ENCODE measurements at regions not wholly inside any gene's neighbourhood (a gene's known extent, or its start where the extent isn't known, plus 50 kb on each side); places are given as distances from the start of the nearest gene placed in this dataset.
"Not testable (repeated sequence)": the region's sequence is repeated elsewhere in the genome, so short reads cannot be mapped to it uniquely, and the experiment has no call there.

DNA sequence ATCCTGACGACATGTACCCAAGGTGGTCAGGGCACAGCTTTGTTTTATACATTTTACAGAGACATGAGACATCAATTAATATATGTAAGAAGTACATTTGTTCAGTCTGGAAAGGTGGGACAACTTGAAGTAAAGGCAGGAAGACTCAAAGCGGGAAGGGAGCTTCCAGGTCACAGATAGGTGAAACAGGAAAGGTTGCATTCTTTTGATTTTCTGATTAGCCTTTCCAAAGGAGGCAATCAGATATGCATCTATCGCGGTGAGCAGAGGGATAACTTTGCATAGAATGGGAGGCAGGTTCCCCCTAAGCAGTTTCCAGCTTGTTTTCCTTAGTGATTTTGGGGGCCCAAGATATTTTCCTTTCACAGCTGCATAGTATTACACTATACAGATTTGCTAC is 358.4 kb downstream of the GLUD2 start:
- H3K36me3 ChIP-seq (ENCODE audit: control insufficient read depth, low read length) = no peaks in the 10 kb centered on the region
- H3K4me3 ChIP-seq (ENCODE audit: low read length) = no peak overlapping the region
- no peak overlapping the region for H3K4me2 ChIP-seq (ENCODE audit: low read length)
- TF ChIP-seq CTCF (IDR thresholded peaks at IDR 0.05; ENCODE audit: low read depth, low read length, poor library complexity, severe bottlenecking) = no peak
- no peak for TF ChIP-seq EZH2phosphoT487 (IDR thresholded peaks at IDR 0.05; ENCODE audit: borderline replicate concordance, low read length)
- no peaks in the 10 kb centered on the region for H3K27me3 ChIP-seq (ENCODE audit: control insufficient read depth, low read length)
- no peaks in the 10 kb centered on the region for H4K20me1 ChIP-seq (ENCODE audit: control insufficient read depth, insufficient read depth, low read depth, low read length)
- no peak overlapping the region for H3K27ac ChIP-seq (ENCODE audit: low read depth, low read length)
- H3K9me2 ChIP-seq (replicated peaks; ENCODE audit: control insufficient read depth, low read length) = no peaks in the 10 kb centered on the region
- no peaks in the 10 kb centered on the region for H3K4me1 ChIP-seq (ENCODE audit: control insufficient read depth, low read length)
- no peaks in the 10 kb centered on the region for H3K9me3 ChIP-seq (ENCODE audit: control insufficient read depth, insufficient read depth, low read length)
- no peaks in the 10 kb centered on the region for H3F3A ChIP-seq (ENCODE audit: control insufficient read depth, insufficient read depth)
- no peaks in the 10 kb centered on the region for H3K79me2 ChIP-seq (ENCODE audit: control insufficient read depth, low read length)

- no peak for TF ChIP-seq CTCF (IDR thresholded peaks at IDR 0.05; ENCODE audit: low read depth, low read length, poor library complexity, severe bottlenecking)
- TF ChIP-seq EZH2phosphoT487 (IDR thresholded peaks at IDR 0.05; ENCODE audit: borderline replicate concordance, low read length) = no peak
- H3K27ac ChIP-seq (ENCODE audit: low read depth, low read length) = no peak overlapping the region
- no peaks in the 10 kb centered on the region for H3K9me3 ChIP-seq (ENCODE audit: control insufficient read depth, insufficient read depth, low read length)
- H3K36me3 ChIP-seq (ENCODE audit: control insufficient read depth, low read length) = no peaks in the 10 kb centered on the region
- H3K4me3 ChIP-seq (ENCODE audit: low read length) = no peak overlapping the region
- H3F3A ChIP-seq (ENCODE audit: control insufficient read depth, insufficient read depth) = no peaks in the 10 kb centered on the region
- H3K79me2 ChIP-seq (ENCODE audit: control insufficient read depth, low read length) = no peaks in the 10 kb centered on the region
- H3K27me3 ChIP-seq (ENCODE audit: control insufficient read depth, low read length) = no peaks in the 10 kb centered on the region
- H3K4me1 ChIP-seq (ENCODE audit: control insufficient read depth, low read length) = peaks cover 10% of the 10 kb centered on the region
- H3K4me2 ChIP-seq (ENCODE audit: low read length) = no peak overlapping the region
- no peaks in the 10 kb centered on the region for H4K20me1 ChIP-seq (ENCODE audit: control insufficient read depth, insufficient read depth, low read depth, low read length)
- H3K9me2 ChIP-seq (replicated peaks; ENCODE audit: control insufficient read depth, low read length) = no peaks in the 10 kb centered on the region
Observed at GRCh38 chrX:121407627-121408026, 360.2 kb downstream of the GLUD2 start.

DNA sequence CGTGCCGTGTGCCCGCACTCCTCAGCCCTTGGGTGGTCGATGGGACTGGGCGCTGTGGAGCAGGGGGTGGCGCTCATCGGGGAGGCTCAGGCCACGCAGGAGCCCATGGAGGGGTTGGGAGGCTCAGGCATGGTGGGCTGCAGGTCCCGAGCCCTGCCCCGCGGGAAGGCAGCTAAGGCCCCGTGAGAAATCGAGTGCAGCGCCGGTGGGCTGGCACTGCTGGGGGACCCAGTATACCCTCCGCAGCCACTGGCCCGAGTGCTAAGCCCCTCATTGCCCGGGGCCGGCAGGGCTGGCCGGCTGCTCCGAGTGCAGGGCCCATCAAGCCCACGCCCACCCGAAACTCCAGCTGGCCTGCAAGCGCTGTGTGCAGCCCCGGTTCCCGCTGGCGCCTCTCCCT is 384.1 kb downstream of the GLUD2 start:
- not testable (repeated sequence) for H3K4me2 ChIP-seq (ENCODE audit: low read length); H4K20me1 ChIP-seq (ENCODE audit: control insufficient read depth, insufficient read depth, low read depth, low read length); H3K27ac ChIP-seq (ENCODE audit: low read depth, low read length); H3K27me3 ChIP-seq (ENCODE audit: control insufficient read depth, low read length); H3K4me1 ChIP-seq (ENCODE audit: control insufficient read depth, low read length); H3K36me3 ChIP-seq (ENCODE audit: control insufficient read depth, low read length); H3K79me2 ChIP-seq (ENCODE audit: control insufficient read depth, low read length); H3K9me2 ChIP-seq (replicated peaks; ENCODE audit: control insufficient read depth, low read length); H3K9me3 ChIP-seq (ENCODE audit: control insufficient read depth, insufficient read depth, low read length); H3F3A ChIP-seq (ENCODE audit: control insufficient read depth, insufficient read depth); H3K4me3 ChIP-seq (ENCODE audit: low read length)

- Histone ChIP-seq H4K20me1 (ENCODE audit: control insufficient read depth, insufficient read depth, low read depth, low read length) (no peaks in the 10 kb centered on the region), H3K27me3 (ENCODE audit: control insufficient read depth, low read length) (no peaks in the 10 kb centered on the region), H3K27ac (ENCODE audit: low read depth, low read length) (no peak overlapping the region), H3K4me2 (ENCODE audit: low read length) (no peak overlapping the region), H3K9me3 (ENCODE audit: control insufficient read depth, insufficient read depth, low read length) (no peaks in the 10 kb centered on the region), H3K4me1 (ENCODE audit: control insufficient read depth, low read length) (no peaks in the 10 kb centered on the region), H3K79me2 (ENCODE audit: control insufficient read depth, low read length) (no peaks in the 10 kb centered on the region), H3F3A (ENCODE audit: control insufficient read depth, insufficient read depth) (no peaks in the 10 kb centered on the region), H3K9me2 (replicated peaks; ENCODE audit: control insufficient read depth, low read length) (no peaks in the 10 kb centered on the region), H3K4me3 (ENCODE audit: low read length) (no peak overlapping the region), H3K36me3 (ENCODE audit: control insufficient read depth, low read length) (no peaks in the 10 kb centered on the region)
- TF ChIP-seq EZH2phosphoT487 (IDR thresholded peaks at IDR 0.05; ENCODE audit: borderline replicate concordance, low read length) (no peak), CTCF (IDR thresholded peaks at IDR 0.05; ENCODE audit: low read depth, low read length, poor library complexity, severe bottlenecking) (no peak)
Observed at GRCh38 chrX:121433289-121433688, 385.9 kb downstream of the GLUD2 start.

GRCh38 chrX:121437666-121438065 is 390.3 kb downstream of the GLUD2 start:
- not testable (repeated sequence) for H3K79me2 ChIP-seq (ENCODE audit: control insufficient read depth, low read length); H3K27ac ChIP-seq (ENCODE audit: low read depth, low read length); H4K20me1 ChIP-seq (ENCODE audit: control insufficient read depth, insufficient read depth, low read depth, low read length); H3K4me1 ChIP-seq (ENCODE audit: control insufficient read depth, low read length); H3K9me2 ChIP-seq (replicated peaks; ENCODE audit: control insufficient read depth, low read length); H3K27me3 ChIP-seq (ENCODE audit: control insufficient read depth, low read length); H3F3A ChIP-seq (ENCODE audit: control insufficient read depth, insufficient read depth); H3K9me3 ChIP-seq (ENCODE audit: control insufficient read depth, insufficient read depth, low read length); H3K4me2 ChIP-seq (ENCODE audit: low read length); H3K36me3 ChIP-seq (ENCODE audit: control insufficient read depth, low read length); H3K4me3 ChIP-seq (ENCODE audit: low read length)
